Fibroblast of lung (primary cell): ENCODE measurements at regions not wholly inside any gene's neighbourhood (a gene's known extent, or its start where the extent isn't known, plus 50 kb on each side); places are given as distances from the start of the nearest gene placed in this dataset.
"Not testable (repeated sequence)": the region's sequence is repeated elsewhere in the genome, so short reads cannot be mapped to it uniquely, and the experiment has no call there.

Experiments
- DNase-seq, 2 donors: peaks; one replicate each; pipeline versions ENCODE4 v3.0.0 to v3.0.0-alpha.2; 2010; ENCODE audit warnings: low read depth in 2 of 2
- H2AFZ ChIP-seq: 2 replicates; pipeline ENCODE4 v1.5.1; 2012; ENCODE audit warnings: low read length, control low read depth, inconsistent platforms
- H3K27ac ChIP-seq: 2 replicates; pipeline ENCODE4 v1.5.1; 2011; ENCODE audit warnings: low read length, control low read depth; ENCODE audit not compliant: insufficient read depth
- H3K27me3 ChIP-seq: 2 replicates; pipeline ENCODE4 v1.5.1; 2011; ENCODE audit warnings: mild to moderate bottlenecking, low read length; ENCODE audit not compliant: control insufficient read depth, insufficient read depth
- H3K36me3 ChIP-seq: 2 replicates; pipeline ENCODE4 v1.5.1; 2011; ENCODE audit warnings: low read length; ENCODE audit not compliant: control insufficient read depth, insufficient read depth
- H3K4me1 ChIP-seq: 2 replicates; pipeline ENCODE4 v1.5.1; 2011; ENCODE audit warnings: low read length; ENCODE audit not compliant: control insufficient read depth, insufficient read depth; ENCODE audit errors: extremely low read depth
- H3K4me2 ChIP-seq: 2 replicates; pipeline ENCODE4 v1.5.1; 2011; ENCODE audit warnings: low read length, control low read depth; ENCODE audit not compliant: insufficient read depth; ENCODE audit errors: extremely low read depth
- H3K4me3 ChIP-seq, 4 experiments: fragments of 200-600 bp in 1 of 4; sonication (generic) in 1 of 4; replicated peaks in 1 of 4; 2 replicates each; pipeline ENCODE4 v1.5.1; 2011 to 2016; ENCODE audit warnings: low read length in 4 of 4, low read depth in 3 of 4, mild to moderate bottlenecking in 3 of 4, control low read depth in 2 of 4, inconsistent platforms in 1 of 4, mixed read lengths in 1 of 4; ENCODE audit not compliant: insufficient read depth in 1 of 4; ENCODE audit errors: control extremely low read depth in 1 of 4
- H3K79me2 ChIP-seq: 2 replicates; pipeline ENCODE4 v1.5.1; 2012; ENCODE audit warnings: mild to moderate bottlenecking, low read length, inconsistent platforms; ENCODE audit not compliant: control insufficient read depth, insufficient read depth
- H3K9ac ChIP-seq: 2 replicates; pipeline ENCODE4 v1.5.1; 2011; ENCODE audit warnings: mild to moderate bottlenecking, low read length, control low read depth; ENCODE audit not compliant: insufficient read depth
- H3K9me3 ChIP-seq: 2 replicates; pipeline ENCODE4 v1.5.1; 2012; ENCODE audit warnings: low read depth, low read length; ENCODE audit not compliant: control insufficient read depth, insufficient read depth
- H4K20me1 ChIP-seq: 2 replicates; pipeline ENCODE4 v1.5.1; 2011; ENCODE audit warnings: low read length; ENCODE audit not compliant: control insufficient read depth, insufficient read depth; ENCODE audit errors: extremely low read depth
- CTCF ChIP-seq, 2 donors: IDR thresholded peaks in 1 of 2; conservative IDR thresholded peaks in 1 of 2; 1 replicate in 1 of 2; 2 replicates in 1 of 2; pipeline ENCODE4 v1.5.1; 2011 to 2012; ENCODE audit warnings: low read length in 2 of 2, control low read depth in 1 of 2, inconsistent platforms in 1 of 2, low read depth in 1 of 2, mild to moderate bottlenecking in 1 of 2
- EZH2 ChIP-seq: IDR thresholded peaks from 2 replicates; pipeline ENCODE4 v1.5.1; 2012; ENCODE audit warnings: low read length, control low read depth, mild to moderate bottlenecking; ENCODE audit errors: missing control alignments

DNA sequence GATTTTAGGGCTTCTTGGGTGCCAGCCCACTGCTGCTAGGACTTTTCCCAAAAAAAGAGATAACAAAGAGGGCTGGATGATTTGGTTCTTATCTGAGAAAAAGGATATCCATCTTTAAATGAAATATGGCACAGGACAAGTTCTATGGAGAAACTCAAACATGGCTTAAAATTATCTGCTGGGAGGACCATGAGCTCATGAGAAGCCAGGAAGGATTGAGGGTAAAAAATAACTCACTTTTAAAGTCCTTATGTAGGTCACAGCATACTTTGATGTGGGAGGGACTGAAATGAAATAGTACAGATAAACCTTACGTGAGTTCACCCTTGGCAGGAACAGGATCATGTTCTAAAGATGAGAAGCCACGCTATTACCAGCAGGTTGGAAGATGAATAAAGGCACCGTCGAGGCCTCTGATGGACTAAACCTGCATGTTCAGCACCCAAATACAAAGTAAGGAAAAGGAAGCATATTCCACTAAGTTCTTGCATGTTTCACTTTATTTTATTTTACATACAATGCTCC, 369.2 kb upstream of the KLF6 start:
- Histone ChIP-seq H3K36me3 (no peaks in the 10 kb centered on the region), H3K27me3 (no peaks in the 10 kb centered on the region), H3K4me1 (no peaks in the 10 kb centered on the region), H3K79me2 (no peaks in the 10 kb centered on the region), H3K4me2 (no peak overlapping the region), H3K4me3 (no peak overlapping the region), H3K27ac (no peak overlapping the region), H3K9ac (no peak overlapping the region), H3K9me3 (no peaks in the 10 kb centered on the region), H2AFZ (no peak overlapping the region), H4K20me1 (no peaks in the 10 kb centered on the region)
- DNase-seq = no peak
- TF ChIP-seq EZH2 (no peak), CTCF (conservative IDR thresholded peaks at IDR 0.05 in 1 of 2, IDR thresholded peaks at IDR 0.05 in 1 of 2; ENCODE audit: low read depth in 1 of 2, low read length in 2 of 2) (no peak)

- Histone ChIP-seq H3K27me3 (no peaks in the 10 kb centered on the region), H3K4me1 (no peaks in the 10 kb centered on the region), H3K9me3 (no peaks in the 10 kb centered on the region), H3K36me3 (no peaks in the 10 kb centered on the region), H3K79me2 (no peaks in the 10 kb centered on the region), H3K4me2 (no peak overlapping the region), H2AFZ (no peak overlapping the region), H4K20me1 (no peaks in the 10 kb centered on the region), H3K4me3 (no peak overlapping the region), H3K9ac (no peak overlapping the region), H3K27ac (no peak overlapping the region)
- no peak for TF ChIP-seq CTCF (conservative IDR thresholded peaks at IDR 0.05 in 1 of 2, IDR thresholded peaks at IDR 0.05 in 1 of 2; ENCODE audit: low read depth in 1 of 2, low read length in 2 of 2)
- TF ChIP-seq EZH2 = no peak
- DNase-seq = peak in 1 of 2 donors; percentile 26
Observed at GRCh38 chr10:4151466-4151865, 366.5 kb upstream of the KLF6 start.

- H3K36me3 ChIP-seq = no peaks in the 10 kb centered on the region
- H3K4me3 ChIP-seq = no peak overlapping the region
- H3K9me3 ChIP-seq = no peaks in the 10 kb centered on the region
- H4K20me1 ChIP-seq = no peaks in the 10 kb centered on the region
- TF ChIP-seq CTCF (conservative IDR thresholded peaks at IDR 0.05 in 1 of 2, IDR thresholded peaks at IDR 0.05 in 1 of 2; ENCODE audit: low read depth in 1 of 2, low read length in 2 of 2) (no peak), EZH2 (no peak)
- no peaks in the 10 kb centered on the region for H3K27me3 ChIP-seq
- DNase-seq = no peak
- H3K79me2 ChIP-seq = no peaks in the 10 kb centered on the region
- H3K9ac ChIP-seq = no peak overlapping the region
- no peaks in the 10 kb centered on the region for H3K4me1 ChIP-seq
- no peak overlapping the region for H3K4me2 ChIP-seq
- H2AFZ ChIP-seq = no peak overlapping the region
- no peak overlapping the region for H3K27ac ChIP-seq
Observed at GRCh38 chr10:4150676-4151075, 365.7 kb upstream of the KLF6 start.

- H3K9me3 ChIP-seq, H3K9ac ChIP-seq, H3K27me3 ChIP-seq, H4K20me1 ChIP-seq, H3K27ac ChIP-seq, H2AFZ ChIP-seq, H3K4me3 ChIP-seq, H3K4me2 ChIP-seq, H3K4me1 ChIP-seq, H3K36me3 ChIP-seq, DNase-seq, H3K79me2 ChIP-seq: not testable (repeated sequence)
Observed at GRCh38 chr10:4149460-4149859, 364.5 kb upstream of the KLF6 start.
